Sigmoid colon (tissue), 3 donors: ENCODE measurements at regions not wholly inside any gene's neighbourhood (a gene's known extent, or its start where the extent isn't known, plus 50 kb on each side); places are given as distances from the start of the nearest gene placed in this dataset.

ENCODE experiments used
- CTCF ChIP-seq, 4 experiments: fragments of 450-650 bp in 3 of 4; fragments of 200-600 bp in 1 of 4; IDR thresholded peaks; one replicate each; pipeline ENCODE4 v1.5.1; 2016 to 2019; ENCODE audit warnings: antibody characterized with exemption in 4 of 4, mild to moderate bottlenecking in 3 of 4, moderate library complexity in 2 of 4
- POLR2A ChIP-seq, 2 donors: fragments of 450-650 bp; IDR thresholded peaks; one replicate each; pipeline ENCODE4 v1.6.1; 2016; ENCODE audit warnings: antibody characterized with exemption in 2 of 2, mild to moderate bottlenecking in 2 of 2, moderate library complexity in 2 of 2

GRCh38 chr2:168311261-168311910 is 64.0 kb upstream of the STK39 start:
- TF ChIP-seq CTCF (IDR thresholded peaks at IDR 0.05) (no peak), POLR2A (IDR thresholded peaks at IDR 0.05) (no peak)
